CD4-positive, alpha-beta T cell treated with Interleukin-15 for 1 hour (primary cell): ENCODE measurements at regions not wholly inside any gene's neighbourhood (a gene's known extent, or its start where the extent isn't known, plus 50 kb on each side); places are given as distances from the start of the nearest gene placed in this dataset.
"Not testable (repeated sequence)": the region's sequence is repeated elsewhere in the genome, so short reads cannot be mapped to it uniquely, and the experiment has no call there.

Experiments
- DNase-seq: peaks from one replicate; pipeline ENCODE4 v3.0.0-alpha.2; 2020

DNA sequence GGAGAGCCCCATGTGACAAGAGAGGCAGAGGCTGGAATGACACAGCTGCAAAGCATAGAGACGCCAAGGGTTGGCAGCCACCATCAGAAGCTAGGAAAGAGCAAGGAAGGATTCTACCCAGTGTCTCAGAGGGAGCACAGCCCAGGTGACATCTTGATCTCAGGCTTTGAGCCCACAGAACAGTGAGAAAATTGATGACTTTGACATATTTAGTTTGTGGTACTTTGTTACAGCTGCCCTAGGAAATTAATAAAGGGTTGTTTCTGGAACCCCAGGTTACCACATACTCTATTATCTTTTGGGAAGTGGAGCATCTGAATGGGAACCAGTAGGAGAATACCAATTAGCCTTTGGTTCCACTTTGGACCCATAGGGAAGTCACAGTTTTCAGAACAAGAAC is 231.7 kb downstream of the ZNF621 start:
- no peak for DNase-seq

DNA sequence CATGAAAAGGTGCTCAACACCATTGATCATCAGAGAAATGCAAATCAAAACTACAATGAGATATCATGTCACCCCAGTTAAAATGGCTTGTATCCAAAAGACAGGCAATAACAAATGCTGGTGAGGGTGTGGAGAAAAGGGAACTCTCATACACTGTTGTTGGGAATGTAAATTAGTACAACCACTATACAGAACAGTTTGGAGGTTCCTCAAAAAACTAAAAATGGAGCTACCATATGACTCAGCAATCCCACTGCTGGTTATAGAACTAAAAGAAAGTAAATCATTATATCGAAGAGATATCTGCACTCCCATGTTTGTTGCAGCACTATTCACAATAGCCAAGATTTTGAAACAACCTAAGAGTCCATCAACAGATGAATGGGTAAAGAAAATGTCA is 238.0 kb downstream of the ZNF621 start:
- not testable (repeated sequence) for DNase-seq

DNA sequence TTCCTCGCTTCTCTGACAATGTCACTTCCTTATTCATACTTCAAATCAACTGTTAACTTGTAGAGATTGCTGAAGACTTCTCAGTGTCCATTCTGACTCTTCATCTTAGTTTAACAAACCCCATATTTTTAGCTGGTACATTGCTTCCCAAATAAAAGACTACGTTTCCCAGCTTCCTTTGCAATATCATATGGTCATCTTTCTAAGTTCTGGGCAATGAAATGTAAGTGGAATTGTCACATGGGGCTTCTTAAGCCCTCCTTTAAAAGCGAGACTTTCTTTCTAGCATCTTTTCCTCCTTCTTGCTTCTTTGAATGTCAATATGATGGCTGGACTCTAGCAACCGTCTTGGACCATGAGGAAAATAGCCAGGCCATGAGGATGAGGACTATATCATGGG is 239.0 kb downstream of the ZNF621 start:
- no peak for DNase-seq

DNA sequence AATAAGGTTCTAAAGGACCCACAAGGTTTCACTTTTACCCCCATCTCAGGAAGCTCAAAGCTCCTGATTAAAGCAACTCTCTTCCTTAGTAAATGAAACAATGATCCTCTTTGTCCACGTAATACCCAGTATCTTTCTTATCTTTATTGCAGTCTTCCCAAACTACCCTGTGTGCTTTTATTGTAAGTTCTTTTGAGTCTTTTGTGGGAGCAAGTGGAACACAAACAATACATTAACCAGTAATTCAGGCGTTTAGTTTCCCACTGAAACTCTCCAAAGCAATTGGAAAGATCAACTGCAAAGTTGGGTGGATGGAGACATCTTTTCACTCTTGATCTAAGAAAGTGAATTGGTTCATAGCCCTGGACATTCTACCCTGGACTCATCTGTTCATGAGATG is 240.0 kb downstream of the ZNF621 start:
- DNase-seq = no peak

DNA sequence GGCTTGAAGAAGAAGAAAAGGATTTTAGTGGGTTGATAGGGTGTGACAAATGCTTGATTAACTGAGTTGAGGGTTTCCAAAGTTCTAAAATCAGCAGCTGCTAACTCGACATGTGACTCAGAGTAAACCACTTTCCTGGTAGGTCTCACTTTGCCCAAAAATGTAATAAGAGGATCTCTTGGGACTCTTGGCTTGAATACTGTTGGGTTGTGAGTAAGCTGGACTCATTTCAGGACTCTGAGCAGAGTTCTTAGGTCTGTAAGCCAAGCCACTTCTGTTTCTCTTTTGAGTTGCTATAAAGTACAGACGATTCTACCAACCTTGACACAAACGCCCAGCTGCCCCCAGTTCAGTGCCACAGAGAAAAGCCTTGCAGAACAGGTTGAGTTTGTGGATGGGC is 241.1 kb downstream of the ZNF621 start:
- DNase-seq = no peak

DNA sequence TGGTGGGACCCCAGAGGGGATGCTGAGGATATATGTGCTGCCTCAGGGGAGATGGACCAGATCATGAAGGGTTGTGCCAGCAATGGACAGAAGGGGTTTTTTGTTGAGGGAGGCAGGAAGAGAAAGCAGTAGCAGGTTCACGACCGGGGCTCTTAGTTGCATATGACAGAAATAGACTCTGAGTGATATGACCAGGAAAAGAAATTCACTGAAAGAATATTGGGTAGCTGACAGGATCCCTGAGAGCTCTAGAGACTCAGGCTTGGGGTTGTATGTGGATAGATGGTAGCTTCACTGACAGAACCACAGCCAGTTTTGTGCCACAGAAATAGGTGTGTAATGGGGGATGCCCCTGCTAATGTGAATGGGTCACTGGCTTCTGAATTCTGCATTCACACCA is 241.6 kb downstream of the ZNF621 start:
- DNase-seq = no peak

DNA sequence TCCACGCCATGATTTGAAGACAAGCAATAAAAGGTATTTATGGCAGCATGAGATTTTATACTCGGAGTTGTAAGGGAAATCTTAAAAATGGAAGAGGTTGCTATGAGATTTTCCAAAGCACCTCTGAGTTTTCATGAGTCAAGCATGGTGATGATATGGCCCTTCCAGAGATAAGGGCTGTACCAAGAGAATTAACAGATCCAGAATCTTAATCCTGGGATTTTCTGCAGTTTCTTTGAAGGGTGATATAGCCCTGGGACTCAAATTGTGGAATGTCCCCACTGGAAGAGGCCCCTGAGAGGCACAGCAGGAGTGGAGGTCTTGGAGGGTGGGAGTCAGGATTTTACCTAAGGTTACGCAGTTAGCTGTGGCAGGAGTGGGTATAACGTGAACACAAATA is 243.3 kb downstream of the ZNF621 start:
- DNase-seq = no peak

DNA sequence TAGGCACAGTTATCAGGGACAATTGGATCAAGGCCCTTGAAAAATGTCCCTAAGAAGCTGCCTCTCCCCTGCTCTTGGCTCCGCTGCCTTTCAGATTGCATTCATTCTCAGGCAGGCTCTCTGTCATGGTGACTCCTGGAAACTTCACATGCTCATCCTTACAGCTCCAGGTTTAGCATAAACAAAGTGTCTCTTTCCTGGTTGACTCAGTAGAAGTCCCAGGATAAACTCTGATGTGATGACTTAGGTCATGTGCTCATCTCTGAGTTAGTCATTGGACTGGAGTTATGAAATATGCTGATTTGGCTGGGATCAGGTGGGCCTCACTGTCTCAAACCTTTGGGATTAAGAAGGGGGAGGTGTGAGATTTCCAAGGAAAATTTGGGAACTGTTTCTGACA is 243.8 kb downstream of the ZNF621 start:
- DNase-seq = no peak

DNA sequence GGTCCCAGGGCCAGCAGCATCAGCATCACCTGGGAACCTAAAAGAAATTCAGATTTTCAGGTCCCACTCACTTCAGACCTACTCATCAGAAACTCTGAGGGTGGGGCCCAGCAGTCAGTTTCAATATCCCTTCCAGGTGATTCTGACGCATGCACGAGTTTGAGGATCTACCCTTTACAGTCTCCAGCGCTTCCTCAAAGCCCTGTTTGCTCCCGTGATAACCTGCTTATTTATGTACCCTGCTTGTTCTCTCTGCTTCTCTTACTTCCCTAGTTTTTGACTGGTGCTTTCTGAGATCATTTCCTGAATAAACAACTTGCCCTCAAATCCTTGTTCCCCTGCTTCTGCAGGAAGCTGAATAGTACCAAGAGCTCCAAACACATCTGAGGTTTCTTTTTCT is 245.3 kb downstream of the ZNF621 start:
- DNase-seq = no peak

DNA sequence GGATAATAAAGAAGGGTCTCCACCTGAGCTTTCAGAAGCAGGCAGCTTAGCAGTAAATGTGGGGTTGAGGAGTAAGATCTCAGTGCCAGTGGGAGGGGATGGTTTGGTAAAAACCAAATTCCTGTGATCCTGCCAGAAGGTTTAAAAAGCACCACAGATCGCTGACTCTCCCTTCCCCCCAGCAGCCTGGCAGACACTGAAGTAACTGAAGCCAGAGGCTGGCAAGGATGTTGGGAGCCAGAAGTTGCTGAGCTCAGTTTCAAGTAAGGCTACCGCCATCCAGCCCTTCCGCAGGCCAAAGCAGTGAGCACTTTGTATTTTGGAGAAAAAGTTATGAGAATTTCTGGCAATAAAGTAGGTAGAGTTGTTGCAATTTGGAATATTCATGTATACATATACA is 246.4 kb downstream of the ZNF621 start:
- no peak for DNase-seq

DNA sequence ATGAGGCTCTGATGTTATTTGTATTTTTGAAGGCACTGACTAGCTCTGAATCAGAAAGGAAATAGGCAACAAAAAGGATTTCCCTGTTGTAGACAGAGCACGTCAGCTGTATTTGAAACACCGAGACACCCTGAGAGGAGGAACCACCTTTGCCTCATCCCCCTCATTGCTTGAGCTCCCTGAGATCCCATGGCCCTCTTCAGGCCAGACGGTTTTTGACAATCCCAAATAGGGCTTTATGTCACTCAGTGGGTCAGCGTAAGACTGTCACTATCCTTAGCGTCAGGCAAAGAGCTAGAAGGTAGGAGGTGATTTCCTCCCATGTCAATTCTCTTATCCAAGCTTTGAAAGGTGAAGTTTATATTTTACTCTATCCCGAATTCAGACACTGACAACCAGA is 254.3 kb downstream of the ZNF621 start:
- DNase-seq = no peak

DNA sequence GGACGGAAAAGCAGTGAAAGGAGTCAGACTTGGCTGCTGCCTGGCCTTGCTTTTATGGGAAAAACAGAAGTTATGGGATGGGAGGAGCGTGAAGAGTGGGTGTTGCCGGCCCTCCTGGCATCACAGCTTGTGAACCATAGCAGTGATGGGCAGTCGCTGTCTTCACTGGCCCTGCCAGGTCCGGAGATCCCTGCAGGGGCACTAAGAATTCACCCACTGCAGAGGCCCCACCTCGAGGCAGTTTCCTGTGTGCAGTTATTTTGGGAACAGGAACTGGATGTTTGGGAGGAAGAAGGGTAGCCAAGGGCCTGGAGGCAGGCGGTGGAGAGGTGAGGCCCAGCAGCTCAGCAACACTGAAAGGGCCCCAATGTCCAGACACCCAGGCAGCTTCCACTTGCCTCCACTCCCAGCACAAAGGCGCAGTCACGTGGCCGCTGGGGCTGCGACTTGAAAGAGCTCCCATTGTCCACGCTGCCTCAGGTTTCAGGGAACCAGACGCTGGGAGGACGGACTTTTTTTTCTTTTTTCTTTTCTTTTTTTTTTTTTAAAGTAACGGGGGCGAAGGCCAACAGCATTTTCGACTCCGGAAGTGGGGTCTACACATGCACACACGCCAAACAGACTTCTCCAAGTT is 255.6 kb downstream of the ZNF621 start:
- no peak for DNase-seq

DNA sequence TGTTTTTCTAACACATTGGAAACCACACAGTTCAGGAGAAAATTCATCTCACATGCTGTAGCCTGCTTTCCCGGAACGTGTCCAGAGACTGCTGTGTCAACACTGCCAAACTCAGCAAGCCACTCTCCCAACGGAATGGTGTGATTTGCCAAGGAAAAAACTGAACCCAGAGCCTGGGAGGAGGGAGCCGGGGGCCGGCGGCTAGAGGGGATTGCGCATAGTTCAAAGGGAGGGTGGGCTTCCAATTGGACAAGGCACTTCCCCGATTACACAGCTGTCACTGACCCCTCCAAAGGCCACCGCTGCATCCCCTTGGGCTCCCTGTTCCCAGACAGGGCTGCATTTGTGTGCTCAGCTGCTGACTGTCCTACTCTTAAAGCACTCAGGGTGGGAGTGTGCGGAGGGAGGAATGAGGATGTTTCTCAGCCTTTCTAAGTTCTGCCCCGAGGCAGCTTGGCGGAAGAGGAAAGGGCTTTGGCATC is 256.2 kb downstream of the ZNF621 start:
- DNase-seq = no peak

DNA sequence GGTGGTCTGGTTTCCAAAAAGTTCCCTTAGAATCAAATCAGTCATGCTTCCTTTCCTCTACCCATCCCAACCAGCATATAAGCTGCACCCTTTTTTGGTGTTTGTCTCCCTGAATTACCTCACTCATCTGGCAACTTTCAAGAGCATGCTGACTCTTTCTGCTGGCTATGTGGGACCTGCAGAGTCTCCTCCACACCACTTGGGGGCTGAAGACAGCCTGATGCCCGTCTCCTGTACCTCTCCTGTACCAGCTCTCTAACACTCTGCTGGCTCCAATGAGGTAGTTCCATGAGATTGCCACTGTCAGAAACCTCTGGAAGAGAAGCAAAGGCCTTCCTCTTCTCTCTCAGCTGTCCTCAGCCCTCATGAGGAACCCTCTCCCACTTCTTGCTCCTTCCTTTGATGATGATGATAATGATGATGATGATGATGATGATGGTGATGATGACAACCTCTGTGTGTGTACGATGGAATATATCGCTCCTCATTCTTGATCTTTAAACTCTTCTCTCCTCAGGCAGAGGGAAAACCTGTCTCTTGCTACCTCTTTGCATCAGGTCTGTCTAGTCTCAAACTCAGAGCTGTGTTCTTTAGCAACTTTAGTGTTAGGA is 257.5 kb downstream of the ZNF621 start:
- DNase-seq = no peak

DNA sequence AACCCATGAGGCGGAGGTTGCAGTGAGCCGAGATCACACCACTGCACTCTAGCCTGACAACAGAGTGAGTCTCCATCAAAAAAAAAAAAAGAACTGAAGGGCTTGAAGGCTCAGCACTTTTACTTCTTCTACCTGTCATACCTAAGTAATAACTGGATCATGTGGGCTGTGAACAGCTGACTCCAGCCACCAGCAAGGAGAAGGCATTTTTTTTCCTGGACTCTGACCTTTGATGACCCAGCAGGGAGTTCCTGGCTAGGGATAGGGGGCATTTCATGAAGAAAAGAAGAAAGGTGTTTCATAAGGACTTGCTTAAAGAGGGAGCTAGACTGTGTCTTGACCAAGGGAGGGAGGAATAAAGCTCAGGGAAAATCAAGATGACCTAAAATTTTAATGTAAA is 266.0 kb downstream of the ZNF621 start:
- DNase-seq = no peak

DNA sequence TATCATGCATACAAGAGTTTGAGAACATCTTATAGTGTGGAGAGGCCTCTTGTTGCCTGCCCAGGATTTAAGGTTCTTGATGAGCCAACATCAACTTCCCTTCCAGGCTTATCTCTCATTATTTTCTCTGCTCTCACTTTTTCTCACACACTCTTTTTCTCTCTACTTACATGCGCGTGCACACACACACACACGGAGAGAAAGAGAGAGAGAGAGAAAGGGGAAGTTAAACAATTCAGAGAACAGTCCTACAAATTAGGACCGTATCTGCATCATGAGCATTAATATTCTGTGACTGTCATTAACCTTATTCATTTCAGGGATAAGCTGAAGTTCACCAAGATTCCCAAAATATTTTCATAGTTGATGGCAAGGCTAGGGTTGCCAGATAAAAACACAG is 269.0 kb downstream of the ZNF621 start:
- no peak for DNase-seq

DNA sequence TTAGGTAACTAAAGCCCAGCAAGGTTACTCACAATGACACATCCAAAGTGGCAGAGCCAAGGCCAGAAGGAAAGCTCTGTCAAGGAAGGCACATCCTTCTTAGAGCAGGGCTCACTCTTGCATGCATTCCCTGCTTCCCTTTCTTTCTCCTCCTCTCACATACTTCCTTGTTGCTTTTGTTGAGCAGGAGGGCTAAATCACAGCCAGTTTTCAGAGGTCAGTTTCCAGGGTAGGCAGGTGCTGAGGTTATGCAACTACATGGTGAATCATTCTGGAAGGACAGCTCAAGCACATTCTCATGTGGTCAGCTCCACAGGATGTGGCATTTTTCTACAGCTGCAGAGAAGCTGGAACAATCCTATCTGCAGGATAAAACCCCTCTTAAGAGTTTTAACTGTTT is 275.6 kb downstream of the ZNF621 start:
- no peak for DNase-seq

DNA sequence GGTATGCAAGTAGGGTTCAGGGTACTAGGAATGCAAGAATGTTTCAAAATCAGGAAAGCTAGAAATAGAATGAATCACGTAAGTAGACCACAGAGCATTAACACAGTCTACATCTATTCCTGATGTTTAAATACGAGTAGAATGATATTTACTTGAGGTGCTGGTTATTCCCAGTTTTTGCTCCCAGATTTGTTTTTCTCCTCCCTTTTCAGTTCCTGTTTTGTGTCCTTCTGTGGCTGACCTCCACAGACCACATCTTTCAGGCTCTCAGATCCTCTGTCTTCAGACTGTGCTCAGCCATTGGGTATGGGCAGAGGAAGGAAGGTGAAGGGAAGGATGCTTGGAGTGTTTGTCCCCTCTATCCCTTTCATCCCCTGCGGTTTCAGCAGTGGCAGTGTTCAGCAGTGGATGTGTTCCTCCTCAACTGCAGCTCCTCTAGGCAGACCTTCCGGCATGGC is 276.6 kb downstream of the ZNF621 start:
- no peak for DNase-seq

DNA sequence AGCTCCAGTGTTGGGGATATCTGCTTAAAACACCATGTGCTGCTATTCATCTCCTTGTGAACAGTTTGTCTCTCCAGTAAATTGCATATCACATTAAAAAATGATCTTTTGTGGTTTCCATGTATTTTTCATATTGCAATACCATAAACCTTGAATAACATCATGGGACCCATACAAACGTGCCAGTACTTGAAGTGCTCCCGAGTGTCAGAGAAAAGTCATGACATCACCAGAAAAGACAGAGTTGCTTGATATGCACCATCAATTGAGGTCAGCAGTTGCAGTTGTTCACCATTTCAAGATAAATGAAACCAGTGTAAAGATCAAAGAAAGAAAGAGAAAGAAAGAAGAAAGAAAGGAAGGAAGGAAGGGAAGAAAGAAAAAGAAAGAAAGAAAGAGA is 278.6 kb downstream of the ZNF621 start:
- no peak for DNase-seq

DNA sequence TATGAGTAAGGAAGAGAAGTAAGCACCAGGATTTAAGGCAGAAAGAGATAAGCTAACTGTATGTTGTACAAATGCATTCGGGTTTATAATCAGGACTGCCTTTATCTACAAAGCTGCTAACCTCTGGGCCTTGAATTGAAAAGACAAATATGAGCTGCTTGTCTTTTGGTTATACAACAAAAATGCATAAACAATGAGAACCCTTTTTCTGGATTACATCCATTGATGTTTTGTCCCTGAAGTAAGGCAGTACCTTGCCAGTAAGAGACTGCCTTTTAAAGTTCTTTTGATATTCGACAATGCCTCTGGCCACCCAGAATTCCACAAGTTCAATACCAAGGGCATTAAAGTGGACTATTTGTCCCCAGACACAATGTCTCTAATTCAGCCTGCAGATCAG is 280.7 kb downstream of the ZNF621 start:
- DNase-seq = no peak

DNA sequence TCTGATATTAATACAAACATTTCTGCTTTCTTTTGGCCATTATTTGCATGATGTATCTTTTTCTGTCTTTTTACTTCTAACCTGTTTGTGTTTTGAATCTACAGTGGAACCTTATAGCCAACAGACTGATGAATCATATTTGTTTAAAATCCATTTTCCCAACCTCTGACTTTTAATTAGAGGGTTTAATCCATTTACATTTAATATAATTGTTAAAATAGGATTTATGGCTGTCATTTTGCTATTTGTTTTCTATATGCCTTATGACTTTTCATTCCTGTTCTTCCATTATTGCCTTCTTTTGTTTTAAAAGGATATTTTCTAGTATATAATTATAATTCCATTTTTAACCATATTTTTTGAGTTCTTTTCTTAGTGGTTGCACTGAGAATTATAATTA is 286.1 kb downstream of the ZNF621 start:
- no peak for DNase-seq

DNA sequence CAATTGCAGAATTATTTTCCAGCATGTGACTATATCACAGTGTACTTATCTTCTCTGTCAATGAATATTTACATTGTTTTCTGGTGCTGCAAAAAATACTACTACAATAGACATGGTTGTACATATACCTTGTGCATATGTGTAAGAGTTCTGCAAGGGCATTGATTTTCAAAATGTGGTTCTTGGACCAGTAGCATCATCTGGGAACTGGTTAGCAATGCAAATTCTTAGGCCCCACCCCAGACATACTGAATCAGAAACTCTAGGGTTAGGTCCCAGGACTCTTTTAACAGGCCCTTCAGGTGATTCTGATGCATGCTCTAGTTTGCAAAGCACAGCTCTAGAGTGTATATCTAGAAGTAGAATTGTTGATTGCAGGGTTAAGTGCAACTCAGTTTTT is 292.3 kb downstream of the ZNF621 start:
- no peak for DNase-seq

DNA sequence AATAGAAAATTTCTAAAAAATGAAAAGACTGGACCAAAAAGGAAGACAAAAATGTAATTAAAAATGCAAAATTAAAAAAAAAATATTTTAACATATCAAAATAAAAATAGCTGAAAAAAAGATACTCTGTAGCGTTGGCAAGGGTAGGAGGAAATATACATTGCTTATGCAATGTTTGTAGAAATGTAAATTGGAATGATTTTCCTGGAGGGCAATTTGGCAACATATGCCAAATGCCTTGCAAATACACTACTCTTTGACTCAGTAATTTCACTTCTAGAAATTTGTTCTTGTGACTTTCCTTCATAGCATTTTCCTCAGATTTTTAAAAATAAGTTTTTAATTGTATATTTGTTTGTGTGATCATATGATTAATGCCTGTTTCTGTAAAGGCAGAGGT is 296.6 kb downstream of the ZNF621 start:
- DNase-seq = no peak

DNA sequence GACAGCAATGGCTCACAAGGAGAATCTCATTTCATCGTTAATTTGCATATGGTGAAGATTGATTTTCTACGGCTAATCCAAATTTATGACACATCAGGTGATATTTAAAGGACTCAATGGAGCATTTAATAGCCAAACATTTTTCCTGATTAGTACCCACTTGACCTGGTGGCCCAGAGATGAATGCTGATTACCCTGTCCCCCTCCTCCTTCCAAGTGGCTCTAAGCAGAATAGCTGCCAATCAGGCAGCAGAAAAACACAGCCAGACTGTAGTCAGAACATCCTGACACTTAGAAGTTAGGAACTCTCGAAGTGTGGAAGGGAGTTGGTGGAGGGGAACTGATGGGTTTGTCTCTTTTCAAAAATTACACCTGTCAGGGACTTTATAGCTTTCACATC is 302.5 kb downstream of the ZNF621 start:
- DNase-seq = no peak
